ENCODE measurements at regions not wholly inside any gene's neighbourhood (a gene's known extent, or its start where the extent isn't known, plus 50 kb on each side); places are given as distances from the start of the nearest gene placed in this dataset.

- no peak for DNase-seq (ENCODE audit: low spot score)
Measured at GRCh38 chr18:55166260-55166598, 207.0 kb upstream of the CCDC68 start.

GRCh38 chr18:55163550-55163949, 204.3 kb upstream of the CCDC68 start:
- DNase-seq (ENCODE audit: low spot score): no peak

DNA sequence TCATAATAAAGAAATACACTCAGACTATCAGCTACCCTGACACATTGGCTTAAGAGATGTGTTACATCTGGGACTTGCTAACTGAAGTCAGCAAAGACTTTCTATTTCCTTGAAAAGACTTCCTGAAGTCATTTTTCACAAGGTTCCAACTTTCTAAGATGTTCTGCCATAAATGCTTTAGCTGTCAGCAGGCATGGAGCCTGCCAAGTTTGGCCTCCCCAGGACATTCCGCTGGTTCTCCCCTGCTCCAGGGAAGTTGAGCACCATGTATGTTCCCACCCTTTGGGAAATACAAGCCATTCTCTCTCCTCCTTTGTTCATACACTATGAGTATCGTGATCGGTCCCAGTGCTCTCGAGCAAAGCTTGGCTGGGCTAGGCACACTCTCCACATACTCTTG, 202.7 kb upstream of the CCDC68 start:
- DNase-seq (ENCODE audit: low spot score): no peak

GRCh38 chr18:55159027-55159426, 199.8 kb upstream of the CCDC68 start:
- no peak for DNase-seq (ENCODE audit: low spot score)

DNA sequence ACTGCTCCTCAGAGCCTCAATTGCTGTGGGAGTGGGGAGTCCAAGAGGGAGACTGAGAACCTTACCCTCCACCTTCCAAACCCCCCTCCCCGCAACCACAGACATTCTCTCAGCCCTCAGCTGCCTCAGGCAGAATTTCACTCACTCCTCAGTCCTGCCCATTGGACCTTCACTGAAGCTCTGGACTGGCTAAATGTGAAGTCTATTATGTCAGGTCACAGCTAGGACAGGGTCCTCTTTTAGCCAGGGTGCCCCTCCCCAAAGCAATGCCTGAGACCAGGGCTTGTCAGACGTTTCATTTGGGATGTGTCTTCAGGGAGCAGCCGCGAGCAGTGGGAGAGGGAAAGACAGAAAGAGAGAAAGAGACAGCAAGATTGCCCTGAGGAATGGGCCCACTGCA, 199.3 kb upstream of the CCDC68 start:
- no peak for DNase-seq (ENCODE audit: low spot score)

GRCh38 chr18:55153346-55153745, 194.1 kb upstream of the CCDC68 start:
- DNase-seq (ENCODE audit: low spot score): no peak

DNA sequence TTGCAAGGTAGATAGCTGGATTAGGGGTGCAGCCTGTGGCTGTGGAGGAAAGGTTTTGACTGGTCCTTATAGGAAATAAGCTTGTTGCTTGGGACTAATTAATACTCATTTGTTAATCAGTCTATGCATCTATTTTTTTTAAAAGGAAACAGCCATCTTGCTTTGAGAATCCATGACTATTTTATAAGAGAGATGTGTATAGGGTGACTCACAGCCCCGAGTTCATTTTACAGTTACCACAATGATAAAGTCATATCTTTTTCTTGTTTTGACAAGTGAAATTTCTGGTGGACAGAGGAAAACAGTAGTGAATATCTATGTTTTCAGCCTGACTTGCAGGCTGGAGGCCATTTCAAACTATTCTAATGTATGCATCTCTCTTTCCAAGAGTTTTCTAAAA, 193.5 kb upstream of the CCDC68 start:
- no peak for DNase-seq (ENCODE audit: low spot score)

- DNase-seq (ENCODE audit: low spot score): no peak
Measured at GRCh38 chr18:55149994-55150393, 190.7 kb upstream of the CCDC68 start.

DNA sequence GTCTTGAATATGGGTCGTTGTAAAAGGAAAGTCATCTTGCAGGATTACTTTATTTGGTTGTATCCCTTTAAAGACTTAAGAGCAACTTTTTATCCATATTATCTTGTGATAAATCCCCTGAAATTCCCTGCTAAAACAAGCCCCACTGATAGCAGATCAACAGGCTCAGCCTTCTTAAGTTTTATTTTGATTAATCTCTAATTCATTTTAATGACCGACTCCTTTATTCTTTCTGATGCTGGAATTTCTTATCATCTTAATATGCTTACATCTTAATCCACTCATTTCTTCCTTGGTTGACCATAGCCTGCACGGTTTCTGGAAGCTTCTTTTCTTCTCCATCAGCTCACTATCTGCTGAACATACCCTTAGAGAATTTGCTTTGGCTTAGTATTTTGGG, 188.5 kb upstream of the CCDC68 start:
- DNase-seq (ENCODE audit: low spot score): no peak

- no peak for DNase-seq (ENCODE audit: low spot score)
Measured at GRCh38 chr18:55144193-55144930, 185.1 kb upstream of the CCDC68 start.

DNA sequence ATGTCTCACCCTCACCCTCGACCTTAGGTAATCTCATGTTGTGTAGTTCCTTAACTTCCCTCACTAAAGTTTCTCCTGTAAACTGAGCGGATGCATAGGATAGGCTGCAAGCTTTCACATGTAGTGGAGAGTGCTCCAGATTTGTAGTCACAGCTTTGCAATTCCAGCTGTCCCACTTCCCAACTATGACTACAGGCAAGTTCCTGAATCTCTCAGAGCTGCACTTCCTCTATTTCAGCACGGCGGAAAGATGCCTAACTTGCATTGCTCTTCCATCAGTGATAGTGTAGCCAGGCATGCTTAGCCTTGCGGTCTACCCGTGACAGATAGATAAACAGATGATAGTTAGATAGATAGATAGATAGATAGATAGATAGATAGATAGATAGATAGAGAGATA, 183.1 kb upstream of the CCDC68 start:
- DNase-seq (ENCODE audit: low spot score): peak; percentile 27

GRCh38 chr18:55141318-55141717, 182.1 kb upstream of the CCDC68 start:
- no peak for DNase-seq (ENCODE audit: low spot score)

GRCh38 chr18:55139836-55140235, 180.6 kb upstream of the CCDC68 start:
- no peak for DNase-seq (ENCODE audit: low spot score)

DNA sequence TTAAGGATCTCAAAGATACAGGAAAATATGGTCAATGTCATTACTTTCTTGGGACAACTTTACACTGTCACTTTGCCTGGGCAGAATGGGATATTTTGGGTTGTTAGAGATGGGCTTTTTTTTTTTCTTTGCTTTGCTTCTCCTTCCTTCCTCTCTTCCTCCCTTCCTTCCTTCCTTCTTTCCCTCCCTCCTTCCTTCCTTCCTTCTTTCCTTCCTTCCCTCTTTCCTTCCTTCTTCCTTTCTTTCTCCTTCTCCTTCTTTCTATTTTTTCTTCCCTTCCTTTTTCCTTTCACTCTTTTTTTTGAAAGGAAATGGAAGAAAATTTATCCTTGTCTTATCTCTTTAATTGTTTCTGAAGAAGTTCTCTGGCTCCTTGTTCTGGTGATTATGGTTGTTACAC, 180.0 kb upstream of the CCDC68 start:
- DNase-seq (ENCODE audit: low spot score): no peak

GRCh38 chr18:55138401-55138800, 179.1 kb upstream of the CCDC68 start:
- no peak for DNase-seq (ENCODE audit: low spot score)

- no peak for DNase-seq (ENCODE audit: low spot score)
Measured at GRCh38 chr18:55137602-55138001, 178.3 kb upstream of the CCDC68 start.

- no peak for DNase-seq (ENCODE audit: low spot score)
Measured at GRCh38 chr18:55136864-55137263, 177.6 kb upstream of the CCDC68 start.

GRCh38 chr18:55136258-55136657, 177.0 kb upstream of the CCDC68 start:
- DNase-seq (ENCODE audit: low spot score): no peak

DNA sequence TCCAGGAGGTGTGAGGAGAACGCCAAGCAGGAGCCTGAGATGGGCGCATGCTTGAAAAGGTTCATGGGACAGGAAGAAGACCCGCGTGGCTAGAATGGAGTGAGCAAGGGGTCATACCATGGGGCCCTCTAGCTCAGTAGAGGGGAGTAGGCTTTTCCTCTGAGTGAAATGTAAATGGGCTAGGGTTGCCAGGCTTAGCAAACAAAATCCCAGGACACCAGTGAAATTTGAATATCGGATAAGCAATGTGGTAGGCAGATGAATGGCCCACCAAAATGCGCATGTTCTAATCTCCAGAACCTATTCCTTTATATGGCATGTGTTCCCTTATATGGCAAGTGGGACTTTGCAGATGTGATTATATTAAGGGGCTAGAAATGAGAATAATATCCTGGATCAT, 174.1 kb upstream of the CCDC68 start:
- no peak for DNase-seq (ENCODE audit: low spot score)

DNA sequence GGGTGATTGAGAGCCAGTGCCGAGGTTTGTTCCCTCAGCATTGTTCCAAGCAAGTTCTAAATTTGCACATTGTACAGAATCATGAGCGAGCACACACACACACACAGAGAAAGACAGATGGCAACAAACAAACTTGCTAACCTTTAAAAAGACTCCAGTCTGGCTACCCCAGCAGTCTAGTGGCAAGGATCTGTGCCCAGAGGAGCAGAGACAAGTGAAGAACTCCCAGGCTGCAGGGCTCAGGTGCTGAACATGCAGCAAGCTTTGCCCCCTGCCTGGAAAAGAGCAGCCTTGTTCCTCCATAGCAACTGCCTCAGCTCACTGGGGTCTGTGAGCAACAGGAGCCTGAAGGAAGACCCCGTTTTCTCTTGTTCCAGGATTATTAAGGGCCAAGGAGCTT, 169.2 kb upstream of the CCDC68 start:
- DNase-seq (ENCODE audit: low spot score): no peak

DNA sequence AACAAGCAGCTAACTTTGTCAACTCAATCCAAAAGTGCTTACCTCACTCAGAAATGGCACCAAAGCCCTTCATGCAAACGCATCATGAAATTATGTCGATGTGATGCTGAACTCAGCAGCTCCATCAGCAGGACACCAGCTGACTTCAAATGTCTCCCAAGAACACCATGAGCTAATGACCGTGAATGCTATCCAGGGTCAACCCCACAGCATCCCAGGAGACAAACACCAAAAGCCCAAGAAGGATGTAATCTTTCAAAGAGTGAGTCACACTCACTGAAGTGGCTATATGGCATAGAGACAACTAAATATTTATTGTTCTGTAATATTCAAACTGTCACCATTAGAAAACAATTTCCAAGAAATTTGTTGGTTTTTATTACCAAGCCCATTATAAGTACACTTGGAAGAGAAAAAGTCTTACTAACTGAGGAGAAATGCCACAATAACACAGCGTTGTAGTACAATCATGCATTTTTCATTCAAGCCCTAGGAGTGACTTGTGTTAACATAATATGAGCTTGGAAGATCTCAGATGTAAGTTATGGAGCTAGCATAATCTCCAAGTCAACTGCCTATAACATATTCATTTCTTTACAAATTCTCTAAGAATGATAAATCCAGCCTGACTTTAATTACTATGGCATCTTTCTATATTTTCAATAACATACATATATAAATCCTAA, 165.0 kb upstream of the CCDC68 start:
- peak; percentile 75 for DNase-seq (ENCODE audit: low spot score)

DNA sequence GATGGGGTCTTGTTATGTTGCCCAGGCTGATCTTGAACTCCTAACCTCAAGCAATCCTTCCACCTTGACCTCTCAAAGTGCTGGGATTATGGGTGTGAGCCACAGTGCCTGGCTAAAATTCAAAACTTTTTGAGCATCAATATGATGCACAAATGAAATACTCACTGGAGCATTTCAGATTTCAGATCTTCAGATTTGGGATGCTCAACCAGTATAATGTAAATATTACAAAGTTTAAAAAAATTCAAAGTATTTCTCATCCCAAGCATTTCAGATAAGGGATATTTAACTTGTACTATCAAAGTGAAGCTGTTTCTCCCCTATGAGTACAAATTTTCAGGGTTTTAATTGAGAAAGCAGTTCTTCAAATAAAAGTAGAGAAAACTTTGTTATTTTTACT, 164.1 kb upstream of the CCDC68 start:
- no peak for DNase-seq (ENCODE audit: low spot score)

- no peak for DNase-seq (ENCODE audit: low spot score)
Measured at GRCh38 chr18:55121397-55122170, 162.3 kb upstream of the CCDC68 start.
